ENCODE measurements at regions not wholly inside any gene's neighbourhood (a gene's known extent, or its start where the extent isn't known, plus 50 kb on each side); places are given as distances from the start of the nearest gene placed in this dataset.

GRCh38 chr10:78173360-78174015, 139.8 kb downstream of the RPS24 start:
- TF ChIP-seq CTCF (conservative IDR thresholded peaks at IDR 0.05) = no peak
- TF ChIP-seq EZH2 (IDR thresholded peaks at IDR 0.05; ENCODE audit: low read depth) = no peak

Data from PC-9 (cell line).